Neural crest cell (in vitro differentiated cells): ENCODE measurements at regions not wholly inside any gene's neighbourhood (a gene's known extent, or its start where the extent isn't known, plus 50 kb on each side); places are given as distances from the start of the nearest gene placed in this dataset.

ENCODE experiments used
- DNase-seq: peaks from one replicate; pipeline ENCODE4 v3.0.0; 2021; ENCODE audit warnings: low read depth, mixed read lengths, low spot score
- H3K27ac Mint-ChIP-seq: one replicate; pipeline ENCODE4 v1.8.0; 2021; ENCODE audit warnings: mild to moderate bottlenecking, mixed read lengths; ENCODE audit not compliant: unreplicated experiment
- H3K27me3 Mint-ChIP-seq: 2 replicates; pipeline ENCODE4 v1.8.0; 2021; ENCODE audit warnings: low read depth, mild to moderate bottlenecking, mixed read lengths
- H3K36me3 Mint-ChIP-seq: 2 replicates; pipeline ENCODE4 v1.8.0; 2021; ENCODE audit warnings: low read depth, mild to moderate bottlenecking, mixed read lengths
- H3K4me1 Mint-ChIP-seq: 2 replicates; pipeline ENCODE4 v1.8.0; 2021; ENCODE audit warnings: mixed read lengths
- H3K4me3 Mint-ChIP-seq: one replicate; pipeline ENCODE4 v1.8.0; 2021; ENCODE audit warnings: mild to moderate bottlenecking, mixed read lengths
- H3K9me3 Mint-ChIP-seq: 2 replicates; pipeline ENCODE4 v1.8.0; 2021; ENCODE audit warnings: mixed read lengths
- TF ChIP-seq, protein P1 (sequence below): fragments of 200-600 bp; sonication (generic); conservative IDR thresholded peaks from 2 replicates; pipeline ENCODE4 v1.5.0; 2021; ENCODE audit warnings: antibody characterized with exemption, mild to moderate bottlenecking

DNA sequence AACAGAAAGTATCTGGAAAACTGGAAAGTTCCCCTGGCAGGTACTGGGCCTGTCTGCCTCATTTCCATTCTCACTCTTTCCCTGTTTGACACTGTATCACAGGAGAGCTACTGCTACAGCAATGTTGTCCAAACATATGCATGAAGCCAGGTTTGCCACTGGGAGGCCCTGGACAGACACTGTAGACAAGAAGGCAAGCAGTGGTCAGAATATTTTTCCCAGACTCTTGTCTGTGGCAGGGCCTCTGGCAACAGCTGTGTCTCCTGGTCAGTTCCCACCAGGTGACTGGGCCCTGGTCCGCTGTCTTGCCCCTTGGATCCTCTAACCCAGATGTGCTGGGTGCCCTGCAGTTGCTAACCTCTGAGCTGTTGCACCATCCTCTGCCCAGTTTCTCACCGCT is 178.9 kb upstream of the FANCL start:
- Mint-ChIP-seq H3K36me3 (no peaks in the 10 kb centered on the region), H3K9me3 (peaks cover 3% of the 10 kb centered on the region), H3K4me1 (no peaks in the 10 kb centered on the region), H3K27ac (no peak overlapping the region), H3K27me3 (no peaks in the 10 kb centered on the region), H3K4me3 (no peak overlapping the region)
- TF ChIP-seq, protein P1, sequence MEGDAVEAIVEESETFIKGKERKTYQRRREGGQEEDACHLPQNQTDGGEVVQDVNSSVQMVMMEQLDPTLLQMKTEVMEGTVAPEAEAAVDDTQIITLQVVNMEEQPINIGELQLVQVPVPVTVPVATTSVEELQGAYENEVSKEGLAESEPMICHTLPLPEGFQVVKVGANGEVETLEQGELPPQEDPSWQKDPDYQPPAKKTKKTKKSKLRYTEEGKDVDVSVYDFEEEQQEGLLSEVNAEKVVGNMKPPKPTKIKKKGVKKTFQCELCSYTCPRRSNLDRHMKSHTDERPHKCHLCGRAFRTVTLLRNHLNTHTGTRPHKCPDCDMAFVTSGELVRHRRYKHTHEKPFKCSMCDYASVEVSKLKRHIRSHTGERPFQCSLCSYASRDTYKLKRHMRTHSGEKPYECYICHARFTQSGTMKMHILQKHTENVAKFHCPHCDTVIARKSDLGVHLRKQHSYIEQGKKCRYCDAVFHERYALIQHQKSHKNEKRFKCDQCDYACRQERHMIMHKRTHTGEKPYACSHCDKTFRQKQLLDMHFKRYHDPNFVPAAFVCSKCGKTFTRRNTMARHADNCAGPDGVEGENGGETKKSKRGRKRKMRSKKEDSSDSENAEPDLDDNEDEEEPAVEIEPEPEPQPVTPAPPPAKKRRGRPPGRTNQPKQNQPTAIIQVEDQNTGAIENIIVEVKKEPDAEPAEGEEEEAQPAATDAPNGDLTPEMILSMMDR = no peak
- no peak for DNase-seq

DNA sequence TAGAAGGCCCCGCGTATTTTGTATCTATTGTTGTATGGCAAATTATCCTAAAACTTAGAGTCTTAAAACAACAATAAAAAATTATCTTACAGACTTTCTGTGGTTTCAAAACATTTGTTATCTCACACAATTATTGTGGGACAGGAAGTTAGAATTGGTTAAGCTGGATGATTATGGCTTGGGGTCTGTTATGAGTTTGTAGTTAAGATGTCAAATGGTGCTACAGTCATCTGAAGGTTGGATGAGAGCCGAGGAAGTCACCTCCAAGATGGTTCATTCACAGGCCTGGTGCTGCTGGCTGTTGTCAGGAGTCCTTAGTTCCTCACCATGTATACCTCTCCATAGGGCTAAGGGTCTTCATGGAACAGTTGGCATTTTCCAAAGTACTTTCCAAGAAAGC is 175.6 kb upstream of the FANCL start:
- Mint-ChIP-seq H3K36me3 (no peaks in the 10 kb centered on the region), H3K4me1 (no peaks in the 10 kb centered on the region), H3K27me3 (no peaks in the 10 kb centered on the region), H3K9me3 (peaks cover 3% of the 10 kb centered on the region), H3K27ac (no peak overlapping the region), H3K4me3 (no peak overlapping the region)
- TF ChIP-seq, protein P1 = no peak
- no peak for DNase-seq

DNA sequence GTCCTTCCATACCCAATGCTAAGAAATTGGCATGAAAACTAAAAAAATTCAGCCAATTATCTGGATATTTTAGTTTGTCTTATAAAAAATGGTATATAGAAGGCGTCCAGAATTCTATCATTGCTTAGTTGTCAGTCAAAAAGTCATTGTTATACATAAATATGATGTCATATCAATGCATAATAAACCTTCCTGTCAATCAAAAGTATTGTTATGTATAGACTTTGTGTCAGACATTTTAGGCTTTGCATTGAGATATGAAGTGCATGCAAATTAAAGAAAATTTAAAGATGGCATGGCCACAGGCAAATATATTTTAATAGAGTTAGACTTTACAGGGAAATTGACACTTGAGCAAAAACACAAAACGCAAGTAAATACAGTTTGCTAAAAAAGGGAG is 173.4 kb upstream of the FANCL start:
- no peaks in the 10 kb centered on the region for H3K4me1 Mint-ChIP-seq
- no peak for DNase-seq
- no peaks in the 10 kb centered on the region for H3K27me3 Mint-ChIP-seq
- no peak overlapping the region for H3K4me3 Mint-ChIP-seq
- H3K36me3 Mint-ChIP-seq = no peaks in the 10 kb centered on the region
- peaks cover 3% of the 10 kb centered on the region for H3K9me3 Mint-ChIP-seq
- no peak overlapping the region for H3K27ac Mint-ChIP-seq
- TF ChIP-seq, protein P1 = no peak

DNA sequence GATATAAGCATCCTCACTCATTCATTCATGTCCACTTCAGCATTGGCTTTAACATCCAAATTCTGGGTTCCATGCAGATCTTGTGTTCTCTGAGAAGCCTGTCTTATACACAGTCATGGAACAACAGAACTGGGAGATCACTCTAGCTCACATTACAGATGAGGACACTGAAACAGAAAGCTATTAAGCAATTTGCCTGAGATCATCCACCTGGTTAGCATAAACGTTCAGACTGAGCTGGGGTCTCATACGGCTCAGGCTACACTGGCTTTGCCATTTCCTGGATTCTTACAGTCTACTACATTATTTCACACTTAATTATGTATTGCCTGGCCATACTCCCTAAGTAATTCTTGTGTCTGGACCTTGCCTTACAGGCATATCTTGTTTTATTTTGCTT is 169.4 kb upstream of the FANCL start:
- H3K9me3 Mint-ChIP-seq = no peaks in the 10 kb centered on the region
- H3K36me3 Mint-ChIP-seq = no peaks in the 10 kb centered on the region
- H3K4me1 Mint-ChIP-seq = no peaks in the 10 kb centered on the region
- no peak overlapping the region for H3K4me3 Mint-ChIP-seq
- no peak overlapping the region for H3K27ac Mint-ChIP-seq
- TF ChIP-seq, protein P1 = no peak
- no peaks in the 10 kb centered on the region for H3K27me3 Mint-ChIP-seq
- no peak for DNase-seq

DNA sequence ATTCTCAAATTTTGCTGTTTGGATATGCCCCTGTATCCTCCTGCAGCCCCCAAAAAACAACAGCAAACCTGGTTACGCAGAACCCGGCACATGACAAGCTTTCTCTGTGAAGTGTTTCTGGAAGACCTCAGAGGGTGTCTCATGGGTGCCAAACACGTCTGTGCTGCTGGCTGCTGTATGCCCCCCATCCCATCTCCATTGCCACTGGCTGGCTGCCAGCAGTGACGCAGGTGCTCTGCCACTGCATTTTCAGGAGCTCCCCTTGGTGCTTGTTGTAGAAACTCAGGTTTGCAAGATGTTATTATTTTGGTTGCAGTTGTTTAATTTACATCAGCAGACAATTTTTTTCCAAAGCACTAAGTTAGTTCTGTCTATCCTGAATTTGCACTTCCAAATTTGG is 166.4 kb upstream of the FANCL start:
- Mint-ChIP-seq H3K27me3 (no peaks in the 10 kb centered on the region), H3K4me3 (no peak overlapping the region), H3K27ac (no peak overlapping the region), H3K4me1 (no peaks in the 10 kb centered on the region), H3K36me3 (no peaks in the 10 kb centered on the region), H3K9me3 (no peaks in the 10 kb centered on the region)
- TF ChIP-seq, protein P1 = no peak
- no peak for DNase-seq

DNA sequence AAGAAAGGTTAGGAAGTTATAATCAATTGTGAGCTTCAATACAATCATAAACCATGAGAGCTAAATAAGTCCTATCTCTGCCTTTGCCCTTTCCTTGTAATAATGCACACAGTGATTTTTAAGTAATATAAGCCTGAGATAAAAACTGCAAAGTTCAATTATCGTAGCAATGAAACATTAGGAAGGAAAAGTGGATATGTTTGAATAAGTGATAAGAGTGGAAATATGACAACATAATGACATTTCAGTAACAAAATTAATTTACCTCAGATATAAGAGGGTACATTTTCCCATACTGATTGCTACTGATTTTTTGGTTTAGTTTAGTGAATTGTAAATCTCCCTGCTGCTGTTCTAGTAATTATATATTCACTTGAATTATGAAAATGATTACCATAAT is 164.2 kb upstream of the FANCL start:
- TF ChIP-seq, protein P1 = no peak
- no peaks in the 10 kb centered on the region for H3K9me3 Mint-ChIP-seq
- H3K36me3 Mint-ChIP-seq = no peaks in the 10 kb centered on the region
- no peaks in the 10 kb centered on the region for H3K4me1 Mint-ChIP-seq
- no peak overlapping the region for H3K27ac Mint-ChIP-seq
- H3K27me3 Mint-ChIP-seq = no peaks in the 10 kb centered on the region
- no peak for DNase-seq
- no peak overlapping the region for H3K4me3 Mint-ChIP-seq
